Body of pancreas (tissue), 4 donors: ENCODE measurements at regions not wholly inside any gene's neighbourhood (a gene's known extent, or its start where the extent isn't known, plus 50 kb on each side); places are given as distances from the start of the nearest gene placed in this dataset.

ENCODE experiments used
- CTCF ChIP-seq, 7 experiments: fragments of 450-650 bp in 4 of 7; fragments of 200-600 bp in 3 of 7; sonication (generic) in 3 of 7; IDR thresholded peaks; one replicate each; pipeline ENCODE4 v1.5.1; 2016 to 2019; ENCODE audit warnings: antibody characterized with exemption in 7 of 7
- POLR2A ChIP-seq, 3 donors: fragments of 450-650 bp; IDR thresholded peaks; one replicate each; pipeline ENCODE4 v1.6.1; 2016; ENCODE audit warnings: antibody characterized with exemption in 3 of 3, mild to moderate bottlenecking in 2 of 3

- no peak for TF ChIP-seq CTCF (IDR thresholded peaks at IDR 0.05)
- TF ChIP-seq POLR2A (IDR thresholded peaks at IDR 0.05) = no peak
Measured at GRCh38 chr14:101087614-101088394, 184.3 kb upstream of the RTL1 start.
